UCSD-AML1 (cell line): ENCODE measurements at regions not wholly inside any gene's neighbourhood (a gene's known extent, or its start where the extent isn't known, plus 50 kb on each side); places are given as distances from the start of the nearest gene placed in this dataset.

Experiments
- DNase-seq: peaks from one replicate; lab custom pipeline; 2025; ENCODE audit not compliant: unreplicated experiment; lab: John Stamatoyannopoulos, UW

DNA sequence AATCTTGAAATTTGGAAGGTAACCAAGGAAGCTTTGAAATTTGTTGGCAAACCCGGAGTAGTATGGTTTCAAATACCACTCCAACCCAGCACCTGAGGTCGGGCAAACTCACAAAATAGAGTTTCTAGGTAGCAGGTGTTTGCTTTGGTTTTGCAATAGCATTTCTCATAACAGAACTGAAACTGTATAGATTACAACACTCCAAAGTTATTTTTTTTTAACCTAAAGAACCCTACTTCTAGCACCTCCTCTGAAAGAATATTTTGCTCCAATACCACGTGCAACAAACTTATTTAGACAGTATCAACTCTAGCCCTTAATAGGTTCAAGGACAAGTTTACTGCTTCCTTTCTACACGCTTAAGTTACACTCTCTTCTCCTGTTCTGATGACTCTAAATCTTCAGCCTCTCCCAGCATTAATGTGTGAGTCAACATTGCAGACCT lies 178.5 kb upstream of the FMN2 start:
- no peak for DNase-seq

DNA sequence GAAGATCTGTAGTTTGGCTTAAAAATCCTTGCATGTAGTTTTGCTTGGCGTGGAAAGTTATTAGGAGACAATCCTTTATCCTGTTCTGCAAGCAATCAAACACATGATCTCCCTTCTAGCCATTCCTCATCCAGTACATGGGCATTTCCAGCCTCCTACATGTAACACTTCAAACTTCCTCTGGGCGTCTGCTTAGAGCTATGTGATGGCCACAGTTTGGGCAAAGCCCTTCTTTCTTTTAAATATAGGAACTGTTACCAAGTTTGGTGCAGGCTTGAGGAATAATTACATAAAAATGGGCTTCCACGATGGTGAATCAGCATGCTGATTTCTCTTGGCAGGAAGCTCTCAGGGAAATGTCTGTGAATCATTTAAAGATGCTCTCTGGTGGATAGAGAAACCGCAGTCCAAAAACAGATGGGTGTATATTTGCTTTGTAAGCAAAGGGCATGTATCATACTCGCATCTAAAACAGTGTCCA lies 176.9 kb upstream of the FMN2 start:
- no peak for DNase-seq

DNA sequence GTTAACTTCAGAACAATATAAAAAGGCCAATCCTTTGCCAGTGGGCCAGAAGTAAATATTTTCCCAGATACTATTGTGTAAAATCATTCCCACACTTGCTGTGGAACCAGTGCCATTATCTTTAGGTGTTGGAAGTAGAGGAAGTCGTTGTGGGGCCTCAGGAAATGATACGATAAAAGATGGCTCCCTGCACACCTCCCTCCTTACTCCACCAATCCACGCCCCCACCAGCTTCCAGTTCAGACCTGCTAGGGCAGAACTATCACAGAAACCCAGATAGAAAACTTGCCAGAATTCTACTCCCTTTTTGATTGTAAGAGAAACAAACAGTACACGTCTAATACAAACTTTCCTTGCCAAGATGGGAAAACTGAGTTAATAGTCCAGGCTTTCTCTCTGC lies 173.0 kb upstream of the FMN2 start:
- no peak for DNase-seq

DNA sequence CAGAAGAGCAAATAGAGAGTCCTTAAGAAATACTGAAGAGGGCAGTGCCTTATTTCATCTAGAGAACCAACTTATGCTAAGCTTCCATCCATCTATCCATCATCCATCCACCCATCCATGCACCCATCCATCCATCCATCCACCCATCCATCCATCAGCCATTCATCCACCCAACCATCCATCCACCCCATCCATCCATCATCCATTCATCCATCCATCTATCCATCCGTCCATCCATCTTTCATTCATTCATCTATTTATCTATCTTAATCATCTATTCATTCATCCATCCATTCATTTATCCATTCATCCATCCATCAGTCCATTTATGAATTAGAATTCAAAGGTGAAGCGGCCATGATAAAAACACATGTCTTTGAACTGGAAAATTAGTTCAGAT lies 171.5 kb upstream of the FMN2 start:
- DNase-seq = no peak

DNA sequence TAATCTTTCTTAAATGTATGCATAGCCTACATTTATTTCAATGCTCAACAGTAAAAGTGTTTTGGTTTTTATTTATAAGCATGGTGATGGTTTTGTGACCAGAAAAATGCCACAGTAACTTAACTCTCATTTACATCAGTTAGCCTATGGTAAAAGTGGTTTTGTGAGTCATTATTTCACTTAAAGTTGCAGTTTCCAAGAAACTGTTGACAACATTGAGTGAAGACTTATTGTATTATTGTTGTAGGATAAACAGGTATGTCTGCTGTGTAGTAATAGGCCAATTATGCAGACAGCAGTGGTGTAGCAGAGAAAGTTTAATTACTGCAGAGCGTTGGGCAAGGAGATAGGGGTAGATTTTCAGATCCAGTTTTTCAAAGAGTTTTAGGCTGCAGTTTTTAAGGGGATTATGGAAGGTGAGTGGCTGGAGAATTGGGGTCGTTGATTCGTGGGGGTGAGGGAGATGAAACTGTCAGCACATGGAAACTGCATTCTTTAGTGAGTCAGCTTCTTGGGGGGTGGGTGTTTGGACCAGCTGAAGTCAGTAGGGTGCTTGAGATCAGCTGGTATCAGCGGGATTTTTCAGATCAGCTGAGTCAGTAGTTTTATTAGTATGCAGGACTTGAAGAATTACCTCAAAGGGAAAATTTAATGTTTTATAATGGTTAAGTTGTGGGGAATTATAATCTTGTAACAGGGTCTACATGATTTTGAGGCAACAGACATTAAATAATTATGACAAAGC lies 168.7 kb upstream of the FMN2 start:
- DNase-seq = no peak

DNA sequence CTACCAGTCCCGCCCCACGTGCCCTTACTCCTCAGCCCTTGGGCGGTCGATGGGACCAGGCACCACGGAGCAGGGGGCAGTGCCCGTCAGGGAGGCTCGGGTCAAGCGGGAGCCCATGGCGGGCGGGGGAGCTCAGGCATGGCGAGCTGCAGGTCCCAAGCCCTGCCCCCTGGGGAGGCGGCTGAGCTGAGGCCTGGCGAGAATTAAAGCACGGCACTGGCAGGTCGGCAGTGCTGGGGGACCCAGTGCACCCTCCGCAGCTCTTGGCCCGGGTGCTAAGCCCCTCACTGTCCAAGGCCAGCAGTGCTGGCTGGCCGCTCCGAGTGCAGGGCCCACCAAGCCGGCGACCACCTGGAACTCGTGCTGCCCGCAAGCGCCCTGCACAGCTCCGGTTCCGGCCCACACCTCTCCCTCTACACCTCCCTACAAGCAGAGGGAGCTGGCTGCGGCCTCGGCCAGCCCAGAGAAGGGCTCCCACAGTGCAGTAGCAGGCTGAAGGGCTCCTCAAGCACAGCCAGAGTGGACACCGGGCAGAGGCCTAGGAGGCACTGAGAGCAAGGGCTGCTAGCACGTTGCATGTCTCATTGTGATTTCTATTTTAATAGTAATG lies 166.8 kb upstream of the FMN2 start:
- no peak for DNase-seq

DNA sequence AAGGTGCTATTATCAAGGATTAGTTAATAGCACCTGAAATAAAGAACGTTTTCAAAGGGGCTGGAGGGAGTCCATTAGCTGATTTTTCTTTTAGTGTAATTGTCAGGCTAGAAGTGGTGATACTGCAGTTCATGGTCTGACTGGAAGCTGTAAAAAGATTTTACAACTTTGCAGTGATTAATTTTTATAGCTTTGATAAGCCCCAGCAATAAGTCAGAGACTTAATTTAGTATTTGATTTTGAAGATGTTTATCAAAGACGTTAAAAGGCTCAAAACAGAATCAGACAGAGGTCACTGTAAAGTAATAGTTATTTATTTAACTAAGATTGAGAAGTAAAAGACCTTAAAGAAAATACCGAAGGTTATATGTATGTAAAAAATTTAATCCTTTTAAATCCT lies 165.5 kb upstream of the FMN2 start:
- DNase-seq = no peak

DNA sequence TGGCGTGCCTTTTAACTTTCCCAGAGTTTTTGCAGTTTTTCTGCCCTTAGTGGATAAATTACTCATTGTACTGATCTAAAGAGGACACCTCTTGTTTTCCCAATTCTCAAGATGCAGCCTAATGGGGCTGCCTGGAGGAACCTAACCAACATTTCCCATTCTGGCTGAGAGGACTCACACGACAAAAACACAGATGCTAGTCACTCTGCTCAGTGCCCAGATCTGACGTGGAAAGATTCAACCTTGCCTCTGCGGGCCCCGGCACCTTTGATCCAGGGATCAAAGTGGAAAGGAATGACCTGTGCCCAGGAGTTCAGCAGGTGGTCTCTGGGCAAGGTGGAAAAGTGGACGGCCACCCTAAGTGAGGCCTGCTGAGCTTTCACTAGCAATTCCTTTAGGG lies 162.4 kb upstream of the FMN2 start:
- no peak for DNase-seq

DNA sequence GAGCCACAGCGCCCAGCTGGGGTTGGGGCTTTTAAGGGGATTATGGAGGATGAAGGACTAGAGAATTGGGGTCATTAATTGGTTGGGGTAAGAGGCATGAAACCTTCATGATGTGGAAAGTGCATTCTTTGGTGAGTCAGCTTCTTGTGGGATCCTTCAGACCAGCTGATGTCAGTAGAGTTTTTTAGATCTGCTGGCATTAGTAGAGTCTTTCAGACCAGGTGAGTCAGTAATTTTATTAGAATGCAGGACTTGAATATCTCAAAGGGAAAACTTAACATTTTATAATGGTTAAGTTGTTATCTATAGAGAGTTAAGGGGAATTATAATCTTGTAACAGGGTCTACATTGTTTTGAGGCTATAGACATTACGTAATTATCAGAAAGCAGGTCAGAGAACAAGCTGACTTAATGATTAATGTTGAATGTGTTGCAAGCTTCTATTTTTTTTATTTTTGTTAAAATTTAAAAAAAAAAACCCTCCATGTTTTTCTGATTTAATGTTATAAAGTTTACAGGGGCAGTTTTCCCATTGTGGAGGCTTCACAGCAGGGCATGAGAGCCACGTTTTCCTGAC lies 160.9 kb upstream of the FMN2 start:
- no peak for DNase-seq

DNA sequence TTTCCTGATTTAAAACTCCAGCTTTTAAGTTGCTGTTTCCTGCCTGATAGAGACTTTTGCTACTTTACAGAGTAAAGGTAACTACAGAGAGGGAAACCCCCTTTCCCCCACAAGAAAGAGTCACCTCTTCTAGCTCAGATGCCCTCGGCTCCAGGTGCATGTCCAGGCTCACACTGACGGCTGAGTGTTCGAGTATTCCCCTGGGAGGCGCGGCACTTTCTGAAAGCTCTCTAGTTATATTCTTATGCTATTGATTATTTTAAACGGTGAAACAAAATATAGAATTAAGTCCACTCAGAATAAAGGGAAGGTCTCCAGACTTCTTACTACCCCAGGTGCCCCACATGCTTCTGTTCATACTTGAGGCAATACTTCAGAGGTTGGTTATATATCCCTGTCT lies 160.3 kb upstream of the FMN2 start:
- DNase-seq = no peak

DNA sequence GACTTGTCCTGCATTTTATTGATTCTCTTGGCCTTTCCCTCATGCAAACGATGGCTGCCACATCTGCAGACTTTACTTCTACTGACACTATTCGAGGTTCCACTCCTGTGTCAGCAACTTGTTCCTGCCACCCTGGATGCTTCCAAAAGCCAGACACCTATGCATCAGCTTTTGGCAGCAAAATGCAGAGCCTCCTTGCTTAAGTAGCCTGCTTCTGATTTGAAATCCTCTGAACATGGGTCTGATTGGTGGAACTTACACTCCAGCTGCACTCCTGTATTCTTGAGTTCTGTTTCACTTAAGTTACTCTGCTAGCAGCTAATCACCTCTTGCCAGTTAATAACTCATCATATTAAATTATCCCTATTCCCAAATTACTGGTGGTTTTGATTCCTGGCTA lies 152.1 kb upstream of the FMN2 start:
- DNase-seq = no peak

DNA sequence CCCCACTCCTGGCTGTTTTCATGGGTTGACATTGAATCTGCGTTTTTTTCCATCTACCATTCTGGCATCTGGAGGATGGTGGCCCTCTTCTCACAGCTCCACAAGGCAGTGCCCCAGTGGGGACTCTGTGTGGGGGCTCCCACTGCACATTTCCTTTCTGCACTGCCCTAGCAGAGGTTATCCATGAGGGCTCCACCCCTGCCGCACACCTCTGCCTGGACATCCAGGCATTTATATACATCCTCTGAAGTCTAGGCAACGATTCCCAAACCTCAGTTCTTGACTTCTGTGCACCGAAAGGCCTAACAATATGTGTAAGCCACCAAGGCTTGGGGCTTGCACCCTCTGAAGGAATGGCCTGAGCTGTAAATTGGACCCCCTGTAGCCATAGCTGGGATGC lies 147.9 kb upstream of the FMN2 start:
- no peak for DNase-seq

DNA sequence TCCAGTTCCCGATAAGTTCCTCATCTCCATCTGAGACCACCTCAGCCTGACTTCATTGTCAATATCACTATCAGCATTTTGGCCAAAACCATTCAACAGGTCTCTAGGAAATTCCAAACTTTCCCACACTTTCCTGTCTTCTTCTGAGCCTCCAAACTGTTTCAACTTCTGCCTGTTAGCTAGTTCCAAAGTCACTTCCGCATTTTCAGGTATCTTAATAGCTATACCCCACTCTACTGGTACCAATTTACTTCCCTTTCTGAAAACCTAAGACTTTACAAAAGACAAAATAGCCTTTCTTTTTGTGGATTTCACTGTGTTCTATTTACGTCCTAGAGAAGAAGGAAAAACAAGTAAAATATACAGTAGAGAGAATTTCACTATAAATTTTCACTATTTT lies 147.0 kb upstream of the FMN2 start:
- DNase-seq = no peak

DNA sequence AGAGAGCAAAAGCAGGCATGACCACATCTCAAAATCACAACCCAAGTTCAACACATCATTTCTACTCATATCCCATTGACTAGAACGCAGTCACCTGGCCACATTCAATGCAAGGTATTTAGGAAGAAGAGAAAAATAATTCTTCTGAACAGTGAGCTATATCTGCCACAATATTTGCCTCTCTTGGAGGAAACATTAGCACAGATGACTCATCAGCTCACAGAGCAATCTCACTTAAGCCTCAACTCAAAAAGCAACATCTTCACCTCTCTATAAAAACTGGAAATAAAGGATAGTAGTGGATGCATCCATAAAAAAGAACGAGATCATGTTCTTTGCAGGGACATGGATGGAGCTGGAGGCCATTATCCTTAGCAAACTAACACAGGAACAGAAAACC lies 143.9 kb upstream of the FMN2 start:
- DNase-seq = no peak

DNA sequence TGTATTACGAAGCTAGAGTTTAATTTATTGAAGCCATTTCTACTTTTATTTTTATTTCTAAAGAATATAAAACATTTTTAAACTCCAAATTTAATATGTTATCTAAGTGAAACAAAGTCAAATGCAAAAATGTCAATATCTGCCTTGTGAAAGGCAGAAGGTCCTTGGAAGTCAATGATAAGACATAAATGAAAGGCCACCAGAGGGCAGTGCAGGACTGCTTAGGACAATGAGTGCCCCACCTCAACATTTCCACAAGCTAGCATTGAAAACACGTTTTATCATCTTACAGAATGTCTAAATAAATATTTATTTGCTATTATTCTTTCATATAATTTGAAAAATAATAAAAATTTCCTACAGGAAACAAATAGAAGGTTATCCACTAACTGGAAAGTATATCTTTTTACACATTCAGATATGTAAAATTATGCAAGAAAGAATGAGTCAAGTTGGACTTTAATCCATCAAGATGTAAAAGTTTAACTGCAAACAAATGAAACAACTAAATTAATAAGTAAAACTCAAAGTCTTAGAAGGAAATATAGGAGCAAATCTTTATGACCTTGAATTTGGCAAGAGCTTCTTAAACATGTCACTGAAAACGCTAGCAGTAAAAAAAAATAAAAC lies 140.1 kb upstream of the FMN2 start:
- peak; percentile 18 for DNase-seq

DNA sequence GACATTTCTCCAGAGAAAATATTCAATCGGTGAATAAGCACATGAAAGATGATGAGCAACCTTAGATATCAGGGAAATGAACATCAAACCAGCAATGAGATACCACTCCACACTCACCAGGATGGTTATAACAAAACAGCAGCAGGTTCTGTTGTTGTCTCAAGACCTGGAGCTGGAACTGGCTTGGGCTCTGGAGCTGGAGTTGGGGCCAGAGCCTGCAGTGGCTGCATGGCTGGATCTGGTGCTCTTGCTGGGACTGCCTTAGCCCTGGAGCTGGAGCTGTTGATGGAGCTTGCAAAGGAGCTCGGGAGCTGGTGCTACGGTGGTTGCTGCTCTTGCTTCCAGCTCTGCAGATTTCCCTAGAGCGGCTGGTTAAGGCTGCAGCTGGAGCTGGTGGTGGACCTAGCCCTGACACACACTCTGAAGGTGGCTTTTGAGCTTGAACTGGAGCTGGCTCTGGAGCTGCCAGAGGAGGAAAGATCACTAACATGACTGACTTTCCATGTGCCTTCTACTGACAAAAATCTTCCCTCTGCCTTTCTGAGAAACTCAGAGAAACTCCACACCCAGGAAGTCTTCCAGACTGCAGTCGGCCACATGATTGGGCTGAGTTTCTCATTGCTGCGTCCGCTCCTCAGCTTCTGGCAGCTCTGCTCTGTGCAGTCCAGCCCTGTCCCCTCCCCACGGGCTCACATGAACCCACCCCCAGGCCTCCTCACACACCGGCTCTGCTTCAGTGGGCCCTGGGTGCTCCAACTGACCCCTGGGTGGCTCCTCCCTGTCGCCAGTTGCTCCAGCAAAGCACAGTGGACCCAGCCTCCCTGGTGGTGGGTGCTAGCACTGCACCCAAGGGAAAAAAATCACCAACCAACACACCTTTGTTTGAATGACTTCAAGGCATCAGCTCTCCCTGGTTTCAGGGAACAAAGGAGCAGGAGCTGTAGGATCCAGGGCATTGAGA lies 139.1 kb upstream of the FMN2 start:
- DNase-seq = peak; percentile 25

DNA sequence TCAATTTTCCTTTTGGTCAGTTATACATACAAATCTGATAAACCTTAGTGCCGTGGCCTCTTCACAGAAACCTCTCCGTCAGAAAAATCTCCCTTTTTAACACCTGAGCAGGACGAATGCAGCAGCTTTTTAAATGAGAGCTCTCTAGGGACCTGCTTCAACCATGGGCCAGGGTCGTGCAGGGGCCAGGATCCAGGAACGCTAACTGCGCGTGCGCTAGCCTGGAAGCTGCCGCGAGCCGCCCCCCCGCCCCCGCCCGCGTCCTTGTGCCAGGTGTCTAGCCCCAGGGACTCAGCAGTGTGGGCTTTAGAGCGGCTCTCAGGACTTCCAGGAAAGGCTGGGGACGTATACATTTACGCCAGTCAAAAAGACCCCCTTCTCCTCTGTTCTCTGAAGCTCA lies 136.8 kb upstream of the FMN2 start:
- no peak for DNase-seq

DNA sequence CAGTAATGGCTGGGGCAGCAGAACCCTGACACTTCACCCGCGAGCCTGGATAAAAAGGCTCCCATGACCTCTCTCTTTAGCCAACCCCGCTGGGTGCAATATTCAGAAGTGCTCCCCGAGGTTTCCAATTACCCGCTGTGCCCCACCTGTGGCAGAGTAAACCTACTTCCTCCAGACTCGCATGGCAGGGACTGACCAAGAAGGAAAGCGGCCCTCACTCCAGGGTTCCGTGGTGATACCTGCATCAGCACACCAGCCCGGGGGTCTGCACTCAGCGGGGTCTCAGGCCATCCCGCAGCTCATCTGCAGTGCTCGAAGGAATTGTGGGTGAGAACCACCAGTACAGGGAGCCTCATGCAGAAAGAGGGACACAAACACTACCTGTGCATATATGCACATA lies 136.3 kb upstream of the FMN2 start:
- DNase-seq = no peak

DNA sequence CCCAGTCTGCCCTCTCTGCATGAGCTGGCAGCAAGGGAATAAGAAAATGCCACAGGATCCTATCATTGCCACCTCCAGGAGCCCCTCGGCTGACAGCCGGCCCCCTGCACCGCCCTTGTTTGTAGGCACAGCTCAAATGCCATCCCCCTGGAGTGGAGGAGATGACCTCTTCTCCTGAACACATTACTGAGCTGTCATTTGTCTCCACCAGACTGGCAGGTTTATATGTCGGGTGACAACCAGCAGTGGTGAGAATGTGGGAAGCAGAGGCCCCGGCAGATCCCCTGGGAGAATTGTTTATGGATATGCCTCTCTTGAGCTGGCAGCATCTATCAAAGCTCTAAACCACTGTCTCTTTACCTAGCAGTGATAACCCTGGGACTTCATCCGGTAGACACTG lies 135.4 kb upstream of the FMN2 start:
- no peak for DNase-seq

DNA sequence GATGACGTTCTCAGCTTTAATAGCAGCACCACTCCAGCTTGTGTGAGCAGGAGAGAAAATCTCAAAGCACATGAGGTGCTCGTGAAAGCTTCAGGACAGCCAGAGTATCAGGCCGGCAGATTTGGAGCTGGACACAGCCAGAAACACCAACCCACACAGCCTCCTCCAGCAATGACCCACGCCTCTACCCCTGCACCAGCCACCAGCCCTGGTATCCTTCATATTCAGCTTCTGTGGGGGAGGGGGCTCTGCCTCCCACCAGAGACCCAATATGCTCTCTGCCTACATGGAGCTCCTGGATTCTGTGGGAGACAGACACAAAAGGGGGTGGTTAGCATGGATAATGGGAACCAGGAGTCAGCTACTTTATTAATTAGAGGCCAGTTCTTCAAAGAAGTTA lies 133.6 kb upstream of the FMN2 start:
- no peak for DNase-seq

DNA sequence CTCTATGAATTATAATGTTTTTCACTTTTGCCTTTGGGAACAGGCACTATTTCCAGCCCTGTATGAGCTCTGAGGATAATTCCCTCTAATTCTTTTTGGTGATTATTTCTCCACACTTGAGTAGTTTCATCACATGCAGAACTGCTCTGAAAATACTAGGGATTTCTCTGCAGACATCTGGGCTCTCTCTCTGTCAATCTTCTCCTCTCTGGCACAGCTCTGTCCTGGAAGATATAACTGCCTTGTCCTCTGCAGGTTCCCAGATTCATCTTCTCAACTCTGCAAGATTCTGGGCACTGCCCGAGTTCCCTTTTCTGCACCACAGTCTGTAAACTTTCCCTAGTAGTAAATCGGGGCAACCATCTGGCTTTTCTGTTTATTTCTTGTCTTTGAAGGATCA lies 131.3 kb upstream of the FMN2 start:
- no peak for DNase-seq
